H1 (cell line): ENCODE measurements at regions not wholly inside any gene's neighbourhood (a gene's known extent, or its start where the extent isn't known, plus 50 kb on each side); places are given as distances from the start of the nearest gene placed in this dataset.

Experiments used
- CTCF ChIA-PET: fragments of 300-600 bp; sonication (Branson Sonifier 250); formaldehyde crosslinking; loops from one replicate; lab custom pipeline; 2021; ENCODE audit not compliant: partially characterized antibody; lab: Charles Lee
- POLR2A ChIA-PET: fragments of 300-600 bp; sonication (Branson Sonifier 250); formaldehyde crosslinking; loops from one replicate; lab custom pipeline; 2021; ENCODE audit warnings: inconsistent platforms; ENCODE audit not compliant: partially characterized antibody; lab: Charles Lee
- DNase-seq, 2 experiments: peaks; one replicate each; pipeline versions ENCODE4 v3.0.0 to v3.0.0-alpha.2; 2010 to 2022; ENCODE audit warnings: low spot score in 2 of 2, low read depth in 1 of 2, mixed read lengths in 1 of 2
- FAIRE-seq: peaks from 2 replicates; lab custom pipeline; 2011; peaks lifted over from hg19 to GRCh38; lab: Jason Lieb, UNC
- H2AFZ ChIP-seq: 2 replicates; pipeline ENCODE4 v1.8.1; 2012; ENCODE audit warnings: low read length, inconsistent platforms
- H2AK5ac ChIP-seq: 2 replicates; pipeline ENCODE4 v1.6.1; 2013; ENCODE audit warnings: low read depth, low read length
- H2BK120ac ChIP-seq: replicated peaks from 2 replicates; pipeline ENCODE3; 2013; ENCODE audit warnings: low read depth, low read length, inconsistent platforms
- H2BK12ac ChIP-seq: 2 replicates; pipeline ENCODE4 v1.6.1; 2013; ENCODE audit warnings: low read depth, low read length
- H2BK15ac ChIP-seq: 2 replicates; pipeline ENCODE4 v1.6.1; 2013; ENCODE audit warnings: low read length
- H2BK20ac ChIP-seq: 2 replicates; pipeline ENCODE4 v1.6.1; 2013; ENCODE audit warnings: low read length
- H2BK5ac ChIP-seq: 2 replicates; pipeline ENCODE4 v1.6.1; 2013; ENCODE audit warnings: low read depth, low read length
- H3K14ac ChIP-seq: 2 replicates; pipeline ENCODE4 v1.6.1; 2013; ENCODE audit warnings: inconsistent platforms; ENCODE audit not compliant: insufficient read length
- H3K18ac ChIP-seq: 2 replicates; pipeline ENCODE4 v1.6.1; 2013; ENCODE audit warnings: low read length; ENCODE audit errors: extremely low read depth
- H3K23ac ChIP-seq: 2 replicates; pipeline ENCODE4 v1.6.1; 2013; ENCODE audit warnings: inconsistent platforms; ENCODE audit not compliant: insufficient read length
- H3K23me2 ChIP-seq: 2 replicates; pipeline ENCODE4 v1.6.1; 2013; ENCODE audit warnings: low read depth, low read length
- H3K27ac ChIP-seq: 2 replicates; pipeline ENCODE4 v1.6.1; 2011; ENCODE audit warnings: low read depth, low read length, inconsistent platforms
- H3K27me3 ChIP-seq, 4 experiments: replicated peaks in 1 of 4; 1 replicate in 1 of 4; 2 replicates in 3 of 4; pipeline versions ENCODE4 v1.6.1 to v1.8.1; 2011 to 2013; ENCODE audit warnings: low read length in 3 of 4, mild to moderate bottlenecking in 3 of 4, inconsistent platforms in 2 of 4, mixed read lengths in 2 of 4, moderate library complexity in 1 of 4; ENCODE audit not compliant: control insufficient read depth in 3 of 4, insufficient read depth in 3 of 4; ENCODE audit errors: extremely low read depth in 1 of 4
- H3K36me3 ChIP-seq, 4 experiments: 2 replicates each; pipeline versions ENCODE4 v1.6.1 to v1.8.1; 2011 to 2013; ENCODE audit warnings: mild to moderate bottlenecking in 4 of 4, low read length in 3 of 4, moderate library complexity in 2 of 4, control low read depth in 1 of 4, inconsistent platforms in 1 of 4; ENCODE audit not compliant: insufficient read depth in 4 of 4, control insufficient read depth in 2 of 4
- H3K4ac ChIP-seq: replicated peaks from 2 replicates; pipeline ENCODE3; 2013; ENCODE audit warnings: low read length, low read depth, mixed read lengths, inconsistent platforms; ENCODE audit not compliant: insufficient read length
- H3K4me1 ChIP-seq, 4 experiments: replicated peaks in 1 of 4; 1 replicate in 1 of 4; 2 replicates in 3 of 4; pipeline versions ENCODE4 v1.6.1 to v1.8.1; 2011 to 2013; ENCODE audit warnings: low read length in 3 of 4, inconsistent platforms in 2 of 4, mixed read lengths in 1 of 4; ENCODE audit not compliant: insufficient read depth in 4 of 4, control insufficient read depth in 3 of 4
- H3K4me2 ChIP-seq, 2 experiments: 2 replicates each; pipeline versions ENCODE4 v1.6.1 to v1.8.1; 2011 to 2013; ENCODE audit warnings: low read depth in 2 of 2, low read length in 2 of 2, control low read depth in 1 of 2, inconsistent platforms in 1 of 2, mild to moderate bottlenecking in 1 of 2; ENCODE audit not compliant: insufficient read depth in 1 of 2
- H3K4me3 ChIP-seq, 4 experiments: fragments of 200-600, 300-600 bp in 1 of 4; sonication (generic), shearing (Covaris generic), sonication (Bioruptor Twin) in 1 of 4; 2 replicates each; pipeline versions ENCODE4 v1.5.1 to v1.8.1; 2011 to 2016; ENCODE audit warnings: low read length in 4 of 4, low read depth in 3 of 4, control low read depth in 2 of 4, inconsistent platforms in 2 of 4, mild to moderate bottlenecking in 2 of 4, mixed read lengths in 1 of 4, moderate library complexity in 1 of 4; ENCODE audit not compliant: insufficient read depth in 2 of 4; ENCODE audit errors: extremely low read depth in 1 of 4
- H3K56ac ChIP-seq: replicated peaks from 2 replicates; pipeline ENCODE3; 2013; ENCODE audit warnings: low read depth, mild to moderate bottlenecking, mixed read lengths, low read length, inconsistent platforms; ENCODE audit not compliant: insufficient read length
- H3K79me1 ChIP-seq: 2 replicates; pipeline ENCODE4 v1.6.1; 2013; ENCODE audit warnings: low read depth, low read length, control low read depth
- H3K79me2 ChIP-seq, 2 experiments: 2 replicates each; pipeline versions ENCODE4 v1.6.1 to v1.8.1; 2012 to 2013; ENCODE audit warnings: low read length in 2 of 2, mild to moderate bottlenecking in 2 of 2, inconsistent platforms in 1 of 2; ENCODE audit not compliant: insufficient read depth in 2 of 2, control insufficient read depth in 1 of 2
- H3K9ac ChIP-seq, 4 experiments: replicated peaks in 1 of 4; 1 replicate in 1 of 4; 2 replicates in 3 of 4; pipeline versions ENCODE4 v1.6.1 to v1.8.1; 2011 to 2013; ENCODE audit warnings: low read depth in 3 of 4, low read length in 3 of 4, control low read depth in 2 of 4, mild to moderate bottlenecking in 2 of 4, moderate library complexity in 2 of 4, inconsistent platforms in 1 of 4; ENCODE audit errors: extremely low read depth in 1 of 4
- H3K9me3 ChIP-seq, 2 experiments: 2 replicates each; pipeline versions ENCODE4 v1.6.1 to v1.8.1; 2012 to 2013; ENCODE audit warnings: mild to moderate bottlenecking in 2 of 2, moderate library complexity in 2 of 2, control low read depth in 1 of 2, inconsistent platforms in 1 of 2, low read depth in 1 of 2, low read length in 1 of 2, mixed read lengths in 1 of 2; ENCODE audit not compliant: insufficient read depth in 2 of 2
- H4K20me1 ChIP-seq, 2 experiments: replicated peaks in 1 of 2; 2 replicates each; pipeline versions ENCODE3 to v1.8.1; 2011 to 2013; ENCODE audit warnings: inconsistent platforms in 2 of 2, low read length in 2 of 2, mild to moderate bottlenecking in 1 of 2; ENCODE audit not compliant: insufficient read depth in 2 of 2, control insufficient read depth in 1 of 2
- H4K5ac ChIP-seq: 2 replicates; pipeline ENCODE4 v1.6.1; 2013; ENCODE audit warnings: low read length, low read depth, mixed read lengths, inconsistent platforms; ENCODE audit not compliant: insufficient read length
- H4K8ac ChIP-seq: 2 replicates; pipeline ENCODE4 v1.8.0; 2013; ENCODE audit warnings: mild to moderate bottlenecking, moderate library complexity, low read length, inconsistent platforms; ENCODE audit not compliant: insufficient read depth; ENCODE audit errors: extremely low read depth
- H4K91ac ChIP-seq: replicated peaks from 2 replicates; pipeline ENCODE3; 2013; ENCODE audit warnings: low read length, mixed read lengths, inconsistent platforms; ENCODE audit not compliant: insufficient read length
- CHD1 ChIP-seq: IDR thresholded peaks from 2 replicates; pipeline ENCODE4 v1.6.1; 2012; ENCODE audit warnings: low read depth, low read length, improper control_type of control experiment
- FOSL1 ChIP-seq: IDR thresholded peaks from 2 replicates; pipeline ENCODE4 v1.6.1; 2011; ENCODE audit warnings: mild to moderate bottlenecking, low read depth, low read length, moderate library complexity; ENCODE audit not compliant: insufficient read depth
- GABPA ChIP-seq: IDR thresholded peaks from 2 replicates; pipeline ENCODE4 v1.6.1; 2011; ENCODE audit warnings: mild to moderate bottlenecking, low read length, moderate library complexity, borderline replicate concordance; ENCODE audit not compliant: insufficient read depth
- KDM4A ChIP-seq: IDR thresholded peaks from one replicate; pipeline ENCODE4 v1.7.1; 2012; ENCODE audit warnings: low read depth, mild to moderate bottlenecking, moderate library complexity, low read length, inconsistent platforms; ENCODE audit not compliant: severe bottlenecking
- POU5F1 ChIP-seq: IDR thresholded peaks from 2 replicates; pipeline ENCODE4 v1.6.1; 2011; ENCODE audit warnings: low read depth, mild to moderate bottlenecking, low read length, moderate library complexity
- RAD21 ChIP-seq, 2 experiments: IDR thresholded peaks in 1 of 2; conservative IDR thresholded peaks in 1 of 2; 2 replicates each; pipeline ENCODE4 v1.6.1; 2011; ENCODE audit warnings: low read depth in 2 of 2, low read length in 2 of 2, improper control_type of control experiment in 1 of 2, inconsistent platforms in 1 of 2, mild to moderate bottlenecking in 1 of 2, moderate library complexity in 1 of 2
- RNF2 ChIP-seq: fragments of 200-900, 300-1000 bp; sonication (generic); IDR thresholded peaks from 2 replicates; pipeline ENCODE4 v1.7.1; 2016; ENCODE audit warnings: borderline replicate concordance, low read depth, mild to moderate bottlenecking, antibody characterized with exemption, low read length; ENCODE audit not compliant: poor library complexity, severe bottlenecking; ENCODE audit errors: missing control alignments
- SIN3A ChIP-seq, 2 experiments: IDR thresholded peaks in 1 of 2; conservative IDR thresholded peaks in 1 of 2; 2 replicates each; pipeline ENCODE4 v1.6.1; 2011 to 2012; ENCODE audit warnings: low read length in 2 of 2, improper control_type of control experiment in 1 of 2, low read depth in 1 of 2, mild to moderate bottlenecking in 1 of 2
- SIX5 ChIP-seq: IDR thresholded peaks from 2 replicates; pipeline ENCODE4 v1.6.1; 2011; ENCODE audit warnings: mild to moderate bottlenecking, low read depth, low read length
- SP2 ChIP-seq: IDR thresholded peaks from 2 replicates; pipeline ENCODE4 v1.6.1; 2012; ENCODE audit warnings: mild to moderate bottlenecking, low read length, inconsistent platforms
- WGBS, 2 experiments: shearing (Covaris generic) in 1 of 2; methylation state at CpG; one replicate each; pipeline versions ENCODE4 v1.1.6 to v1.1.7; 2013 to 2015; ENCODE audit warnings: low lambda C conversion rate in 2 of 2, mixed read lengths in 2 of 2, inconsistent platforms in 1 of 2, low coverage in 1 of 2, missing lambda C conversion rate in 1 of 2; ENCODE audit not compliant: insufficient replicate concordance in 2 of 2, insufficient coverage in 1 of 2, insufficient read length in 1 of 2; ENCODE audit errors: extremely low coverage in 1 of 2, missing lambda C conversion rate in 1 of 2; 5-methylcytosine and 5-hydroxymethylcytosine counted together
- TF ChIP-seq, protein P1 (sequence below): IDR thresholded peaks from 2 replicates; pipeline ENCODE4 v1.6.1; 2012; ENCODE audit warnings: inconsistent platforms

GRCh38 chr13:61988810-61989209, 573.2 kb upstream of the PCDH20 start:
- Histone ChIP-seq H4K8ac (no peak overlapping the region), H3K23me2 (no peaks in the 10 kb centered on the region), H4K20me1 (no peaks in the 10 kb centered on the region), H3K4me3 (no peak overlapping the region), H3K36me3 (no peaks in the 10 kb centered on the region), H3K4me2 (no peak overlapping the region), H3K56ac (no peak overlapping the region), H2AK5ac (no peak overlapping the region), H2BK20ac (no peak overlapping the region), H3K23ac (no peak overlapping the region), H3K4ac (no peak overlapping the region), H3K27ac (no peak overlapping the region), H3K14ac (no peak overlapping the region), H3K79me1 (no peaks in the 10 kb centered on the region), H3K4me1 (no peaks in the 10 kb centered on the region), H3K27me3 (no peaks in the 10 kb centered on the region), H2AFZ (no peak overlapping the region), H3K18ac (no peak overlapping the region), H2BK5ac (no peak overlapping the region), H3K9ac (no peak overlapping the region), H4K5ac (no peak overlapping the region), H2BK120ac (no peak overlapping the region), H3K9me3 (no peaks in the 10 kb centered on the region), H4K91ac (no peak overlapping the region), H2BK12ac (no peak overlapping the region), H2BK15ac (no peak overlapping the region), H3K79me2 (no peaks in the 10 kb centered on the region)
- FAIRE-seq: no peak
- POLR2A ChIA-PET: no interaction called here
- CTCF ChIA-PET: interaction anchor here (0.6 kb wide), 1 partner anchor 1757 kb away, joined by 3 read pairs; no protein-coding TSS in a partner anchor
- DNase-seq: no peak
- TF ChIP-seq GABPA (no peak), SIX5 (no peak), POU5F1 (no peak), FOSL1 (no peak), RNF2 (no peak), CHD1 (no peak), SIN3A (conservative IDR thresholded peaks at IDR 0.05 in 1 of 2, IDR thresholded peaks at IDR 0.05 in 1 of 2; ENCODE audit: low read depth in 1 of 2, low read length in 2 of 2) (no peak), RAD21 (IDR thresholded peaks at IDR 0.05 in 1 of 2, conservative IDR thresholded peaks at IDR 0.05 in 1 of 2; ENCODE audit: low read depth in 2 of 2, low read length in 2 of 2) (no peak), SP2 (no peak), KDM4A (no peak)
- TF ChIP-seq, protein P1, sequence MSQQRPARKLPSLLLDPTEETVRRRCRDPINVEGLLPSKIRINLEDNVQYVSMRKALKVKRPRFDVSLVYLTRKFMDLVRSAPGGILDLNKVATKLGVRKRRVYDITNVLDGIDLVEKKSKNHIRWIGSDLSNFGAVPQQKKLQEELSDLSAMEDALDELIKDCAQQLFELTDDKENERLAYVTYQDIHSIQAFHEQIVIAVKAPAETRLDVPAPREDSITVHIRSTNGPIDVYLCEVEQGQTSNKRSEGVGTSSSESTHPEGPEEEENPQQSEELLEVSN: no peak
- 81% methylated on average over 2 of the region's 2 CpGs; no CpG with 5 or more reads in 1 of the 2 experiments for WGBS, 2 experiments
